Psoas muscle (tissue), 7 donors: ENCODE measurements at regions not wholly inside any gene's neighbourhood (a gene's known extent, or its start where the extent isn't known, plus 50 kb on each side); places are given as distances from the start of the nearest gene placed in this dataset.
"Not testable (repeated sequence)": the region's sequence is repeated elsewhere in the genome, so short reads cannot be mapped to it uniquely, and the experiment has no call there.

Experiments
- ATAC-seq, 4 donors: fragments of 200-7000 bp; cut with Tn5 transposase; one replicate each; pipeline ENCODE4 v1.9.1; 2020; ENCODE audit warnings: moderate library complexity in 3 of 4, mild to moderate bottlenecking in 2 of 4
- DNase-seq, 2 donors: peaks; one replicate each; pipeline ENCODE4 v3.0.0-alpha.2; 2020
- H3K27ac ChIP-seq: fragments of 200-600 bp; one replicate; pipeline ENCODE4 v1.8.0; 2022
- H3K27me3 ChIP-seq, 3 donors: fragments of 200-600 bp in 1 of 3; one replicate each; pipeline versions ENCODE4 v1.6.1 to v1.8.0; 2013 to 2022; ENCODE audit warnings: low read length in 2 of 3, mild to moderate bottlenecking in 2 of 3, moderate library complexity in 1 of 3; ENCODE audit not compliant: insufficient read depth in 3 of 3
- H3K36me3 ChIP-seq, 2 donors: fragments of 200-600 bp in 1 of 2; one replicate each; pipeline versions ENCODE4 v1.6.1 to v1.8.0; 2013 to 2022; ENCODE audit warnings: low read depth in 1 of 2, mild to moderate bottlenecking in 1 of 2, moderate library complexity in 1 of 2; ENCODE audit not compliant: insufficient read depth in 1 of 2
- H3K4me1 ChIP-seq: fragments of 200-600 bp; one replicate; pipeline ENCODE4 v1.8.0; 2022
- H3K4me3 ChIP-seq: fragments of 200-600 bp; one replicate; pipeline ENCODE4 v1.8.0; 2022; ENCODE audit warnings: mild to moderate bottlenecking
- H3K9me3 ChIP-seq: fragments of 200-600 bp; one replicate; pipeline ENCODE4 v1.8.0; 2022
- CTCF ChIP-seq: fragments of 200-600 bp; IDR thresholded peaks from one replicate; pipeline ENCODE4 v1.8.0; 2022; ENCODE audit warnings: antibody characterized with exemption
- WGBS, 3 donors: extraction: QIAGEN DNeasy Blood & Tissue Kit; methylation state at CpG; one replicate each; pipeline versions ENCODE4 v1.1.6 to v1.1.7; 2013; 5-methylcytosine and 5-hydroxymethylcytosine counted together
- intact Hi-C, 2 donors: fragments of 100-400 bp; cut with DNase I; formaldehyde crosslinking; loops; one replicate each; pipeline versions ENCODE4 v1.11.0 to v1.14.2; 2022
- donor health status: healthy with polysubstance abuse.
- donor health status: DM: no; HTN: no; CAD: no; lungs with moderate emphysema.
- donor health status: Bipolar disorder and iron deficiency.
- donor health status: healthy.
- donor health status: DM: yes; HTN: yes; CAD: no.
- donor health status: DM: no; HTN: no; CAD: no.
- donor health status: DM: yes; HTN: yes; CAD: no.

DNA sequence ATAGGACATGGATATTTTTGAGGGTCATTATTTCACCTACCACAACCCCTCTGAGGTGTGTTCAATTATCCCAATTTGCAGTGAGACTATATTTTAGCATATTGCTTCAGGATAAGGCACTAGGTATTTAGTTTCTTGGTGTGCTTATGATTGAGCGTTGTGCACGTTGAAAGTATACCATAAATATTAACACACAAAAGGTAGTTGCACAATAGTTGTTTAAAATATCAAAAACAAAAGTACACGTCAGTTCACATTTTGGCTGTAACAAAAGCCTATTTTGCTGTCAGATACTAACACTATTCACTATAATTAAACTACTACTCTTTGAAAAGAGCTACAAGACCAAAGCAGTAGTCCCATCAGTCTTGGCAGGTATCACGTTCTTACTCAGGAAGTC is 367.5 kb downstream of the DSC3 start:
- TF ChIP-seq CTCF, result no peak
- H3K9me3 ChIP-seq, result no peaks in the 10 kb centered on the region
- H3K4me1 ChIP-seq, result no peaks in the 10 kb centered on the region
- no peaks in the 10 kb centered on the region for H3K27me3 ChIP-seq
- no peak for ATAC-seq
- no peak overlapping the region for H3K27ac ChIP-seq
- H3K36me3 ChIP-seq, result no peaks in the 10 kb centered on the region
- 69 to 84% (median 84%) methylated on average over 4 of the region's 4 CpGs for WGBS, 3 donors
- intact Hi-C loops, result no loop called here
- no peak for DNase-seq
- no peak overlapping the region for H3K4me3 ChIP-seq

- intact Hi-C loops, result no loop called here
These were observed 367.9 kb downstream of the DSC3 start for GRCh38 chr18:30674596-30674995.

GRCh38 chr18:30672439-30672838 is 370.1 kb downstream of the DSC3 start:
- H3K4me1 ChIP-seq, H3K9me3 ChIP-seq, H3K4me3 ChIP-seq, H3K36me3 ChIP-seq, intact Hi-C loops, DNase-seq, ATAC-seq, H3K27me3 ChIP-seq, H3K27ac ChIP-seq: not testable (repeated sequence)
- 71 to 85% (median 79%) methylated on average over 1 of the region's 1 CpG for WGBS, 3 donors

More at GRCh38 chr18:30674596-30674995, 367.9 kb downstream of the DSC3 start:
- ATAC-seq, result no peak
- Histone ChIP-seq H3K9me3 (no peaks in the 10 kb centered on the region), H3K4me3 (no peak overlapping the region), H3K4me1 (no peaks in the 10 kb centered on the region), H3K27me3 (no peaks in the 10 kb centered on the region), H3K27ac (no peak overlapping the region), H3K36me3 (no peaks in the 10 kb centered on the region)
- TF ChIP-seq CTCF, result no peak
- no peak for DNase-seq
- WGBS, 3 donors, result 60 to 67% (median 63%) methylated on average over 2 of the region's 2 CpGs

- no peaks in the 10 kb centered on the region for H3K4me1 ChIP-seq
- TF ChIP-seq CTCF, result no peak
- no peak for ATAC-seq
- intact Hi-C loops, result no loop called here
- no peaks in the 10 kb centered on the region for H3K36me3 ChIP-seq
- no peaks in the 10 kb centered on the region for H3K27me3 ChIP-seq
- WGBS, 3 donors, result 98 to 100% (median 100%) methylated on average over 1 of the region's 1 CpG
- H3K4me3 ChIP-seq, result no peak overlapping the region
- no peaks in the 10 kb centered on the region for H3K9me3 ChIP-seq
- H3K27ac ChIP-seq, result no peak overlapping the region
- no peak for DNase-seq
These were observed 384.2 kb downstream of the DSC3 start for GRCh38 chr18:30658306-30658705.

DNA sequence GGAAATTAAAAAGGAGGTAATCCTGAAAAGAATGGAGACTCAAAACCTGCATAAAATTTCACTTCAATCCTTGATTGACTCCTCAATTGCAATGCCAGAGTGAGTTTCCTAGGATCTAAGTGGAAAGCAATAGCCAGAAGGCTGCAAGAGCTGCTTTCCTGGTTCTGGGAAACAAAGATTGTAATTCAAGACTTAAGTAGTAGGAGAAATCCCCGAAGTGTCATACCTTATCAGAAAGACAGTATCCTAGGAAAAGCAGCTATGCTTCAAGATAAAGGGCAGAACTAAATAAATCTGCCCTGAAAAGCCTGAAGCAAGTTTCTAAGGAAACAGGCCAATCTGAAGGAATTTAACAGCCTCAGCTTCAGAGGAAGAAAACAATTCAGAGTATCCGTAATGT is 390.2 kb downstream of the DSC3 start:
- WGBS, 3 donors, result 34 to 42% (median 41%) methylated on average over 2 of the region's 2 CpGs
- TF ChIP-seq CTCF, result no peak
- no peaks in the 10 kb centered on the region for H3K36me3 ChIP-seq
- H3K4me1 ChIP-seq, result no peaks in the 10 kb centered on the region
- intact Hi-C loops, result no loop called here
- DNase-seq, result no peak
- no peaks in the 10 kb centered on the region for H3K9me3 ChIP-seq
- no peak overlapping the region for H3K4me3 ChIP-seq
- H3K27ac ChIP-seq, result no peak overlapping the region
- H3K27me3 ChIP-seq, result no peaks in the 10 kb centered on the region
- ATAC-seq, result no peak
